ENCODE measurements at regions not wholly inside any gene's neighbourhood (a gene's known extent, or its start where the extent isn't known, plus 50 kb on each side); places are given as distances from the start of the nearest gene placed in this dataset.

GRCh38 chr16:66262253-66263167 is 104.0 kb upstream of the CDH5 start:
- POLR2A ChIA-PET, result no interaction called here
- Histone ChIP-seq H3K9me3 (ENCODE audit: control extremely low read depth in 1 of 3, control insufficient read depth in 2 of 3, insufficient read depth in 1 of 3, low read length in 2 of 3) (no peaks in the 10 kb centered on the region), H3K27ac (ENCODE audit: low read length in 2 of 2) (no peak overlapping the region), H3K27me3 (replicated peaks in 1 of 4; ENCODE audit: control extremely low read depth in 1 of 4, control insufficient read depth in 3 of 4, insufficient read depth in 4 of 4, low read length in 3 of 4) (peaks cover 0 to 12% (median 4%) of the 10 kb centered on the region in 4 experiments), H2AFZ (ENCODE audit: insufficient read depth, low read depth, low read length, poor library complexity, severe bottlenecking) (no peak overlapping the region), H3K9ac (ENCODE audit: low read length) (no peak overlapping the region), H3K79me2 (ENCODE audit: control insufficient read depth, insufficient read depth, low read length) (no peaks in the 10 kb centered on the region), H3K4me1 (ENCODE audit: control insufficient read depth in 2 of 2, insufficient read depth in 2 of 2, low read length in 2 of 2) (no peaks in the 10 kb centered on the region), H3K4me2 (replicated peaks; ENCODE audit: low read depth, low read length, poor library complexity, severe bottlenecking) (no peak overlapping the region), H3K4me3 (ENCODE audit: control extremely low read depth in 1 of 5, extremely low read depth in 1 of 5, insufficient read depth in 1 of 5, low read depth in 2 of 5, low read length in 4 of 5) (no peak overlapping the region), H4K20me1 (ENCODE audit: control insufficient read depth, insufficient read depth, low read length, poor library complexity, severe bottlenecking) (no peaks in the 10 kb centered on the region), H3K36me3 (replicated peaks in 1 of 2; ENCODE audit: control extremely low read depth in 1 of 2, control insufficient read depth in 1 of 2, extremely low read depth in 1 of 2, insufficient read depth in 2 of 2, low read length in 1 of 2) (no peaks in the 10 kb centered on the region)
- DNase-seq (no peak), ATAC-seq (ENCODE audit: low read depth) (no peak)
- TF ChIP-seq EZH2 (IDR thresholded peaks at IDR 0.05; ENCODE audit: borderline replicate concordance, insufficient read depth, low read depth, low read length, poor library complexity, severe bottlenecking), result no peak
- TF ChIP-seq CTCF (IDR thresholded peaks at IDR 0.05), result no peak
- H3K4me1 Mint-ChIP-seq, result peaks cover 4% of the 10 kb centered on the region
- CTCF ChIA-PET, result no interaction called here
- no peak overlapping the region for H3K27ac Mint-ChIP-seq
- H3K9me3 Mint-ChIP-seq (ENCODE audit: insufficient read depth), result no peaks in the 10 kb centered on the region
- H3K4me3 Mint-ChIP-seq, result no peak overlapping the region
- WGBS (ENCODE audit: insufficient coverage), result 93% methylated on average over 11 of the region's 11 CpGs
- intact Hi-C loops (cut with micrococcal nuclease), result no loop called here
- H3K27me3 Mint-ChIP-seq, result peaks cover 15% of the 10 kb centered on the region

- Histone ChIP-seq H3K4me3 (ENCODE audit: control extremely low read depth in 1 of 5, extremely low read depth in 1 of 5, insufficient read depth in 1 of 5, low read depth in 2 of 5, low read length in 4 of 5) (no peak overlapping the region), H3K79me2 (ENCODE audit: control insufficient read depth, insufficient read depth, low read length) (no peaks in the 10 kb centered on the region), H2AFZ (ENCODE audit: insufficient read depth, low read depth, low read length, poor library complexity, severe bottlenecking) (no peak overlapping the region), H3K36me3 (replicated peaks in 1 of 2; ENCODE audit: control extremely low read depth in 1 of 2, control insufficient read depth in 1 of 2, extremely low read depth in 1 of 2, insufficient read depth in 2 of 2, low read length in 1 of 2) (no peaks in the 10 kb centered on the region), H3K27ac (ENCODE audit: low read length in 2 of 2) (no peak overlapping the region), H3K27me3 (replicated peaks in 1 of 4; ENCODE audit: control extremely low read depth in 1 of 4, control insufficient read depth in 3 of 4, insufficient read depth in 4 of 4, low read length in 3 of 4) (peaks cover 0 to 9% (median 4%) of the 10 kb centered on the region in 4 experiments), H4K20me1 (ENCODE audit: control insufficient read depth, insufficient read depth, low read length, poor library complexity, severe bottlenecking) (no peaks in the 10 kb centered on the region), H3K4me2 (replicated peaks; ENCODE audit: low read depth, low read length, poor library complexity, severe bottlenecking) (no peak overlapping the region), H3K9me3 (ENCODE audit: control extremely low read depth in 1 of 3, control insufficient read depth in 2 of 3, insufficient read depth in 1 of 3, low read length in 2 of 3) (no peaks in the 10 kb centered on the region), H3K9ac (ENCODE audit: low read length) (no peak overlapping the region), H3K4me1 (ENCODE audit: control insufficient read depth in 2 of 2, insufficient read depth in 2 of 2, low read length in 2 of 2) (no peaks in the 10 kb centered on the region)
- H3K4me1 Mint-ChIP-seq, result peaks cover 4% of the 10 kb centered on the region
- no peaks in the 10 kb centered on the region for H3K9me3 Mint-ChIP-seq (ENCODE audit: insufficient read depth)
- WGBS (ENCODE audit: insufficient coverage), result 79% methylated on average over 3 of the region's 3 CpGs
- H3K27ac Mint-ChIP-seq, result no peak overlapping the region
- ChIA-PET POLR2A (no interaction called here), CTCF (no interaction called here)
- TF ChIP-seq CTCF (IDR thresholded peaks at IDR 0.05), result no peak
- no peak for TF ChIP-seq EZH2 (IDR thresholded peaks at IDR 0.05; ENCODE audit: borderline replicate concordance, insufficient read depth, low read depth, low read length, poor library complexity, severe bottlenecking)
- peaks cover 14% of the 10 kb centered on the region for H3K27me3 Mint-ChIP-seq
- no peak overlapping the region for H3K4me3 Mint-ChIP-seq
- intact Hi-C loops (cut with micrococcal nuclease), result no loop called here
- DNase-seq (no peak), ATAC-seq (ENCODE audit: low read depth) (no peak)
These were observed 104.7 kb upstream of the CDH5 start for GRCh38 chr16:66261826-66262225.
